ENCODE measurements at regions not wholly inside any gene's neighbourhood (a gene's known extent, or its start where the extent isn't known, plus 50 kb on each side); places are given as distances from the start of the nearest gene placed in this dataset.
"Not testable (repeated sequence)": the region's sequence is repeated elsewhere in the genome, so short reads cannot be mapped to it uniquely, and the experiment has no call there.

GRCh38 chr12:17028348-17028747, 422.4 kb upstream of the LMO3 start:
- Histone ChIP-seq H3K4me3 (ENCODE audit: low read depth in 2 of 2, low read length in 2 of 2) (no peak overlapping the region), H3K4me1 (ENCODE audit: control insufficient read depth, insufficient read depth, low read length) (no peaks in the 10 kb centered on the region), H3K9me3 (ENCODE audit: control insufficient read depth, insufficient read depth, low read depth, low read length) (no peaks in the 10 kb centered on the region), H3K27me3 (ENCODE audit: control insufficient read depth, insufficient read depth, low read length) (no peaks in the 10 kb centered on the region), H3K36me3 (ENCODE audit: control insufficient read depth, insufficient read depth, low read length) (no peaks in the 10 kb centered on the region), H3K27ac (ENCODE audit: low read length) (no peak overlapping the region)
- ChIA-PET POLR2A (no interaction called here), CTCF (no interaction called here)
- no peak for DNase-seq (ENCODE audit: low read depth, low spot score)
- no TSS peak for BruUV-seq (replicated peaks)
- intact Hi-C loops (cut with micrococcal nuclease; ENCODE audit: unreplicated experiment) (no loop called here), in situ Hi-C loops (cut with HindIII; ENCODE audit: low pct_unique_long_range_greater_than_20kb, low sequenced_read_pairs) (no loop called here)
- no peak for ATAC-seq
- TF ChIP-seq POLR2AphosphoS5 (IDR thresholded peaks at IDR 0.05; ENCODE audit: low read depth, low read length) (no peak), REST (IDR thresholded peaks at IDR 0.05; ENCODE audit: insufficient read depth in 1 of 2, low read depth in 2 of 2, low read length in 1 of 2) (no peak), CTCF (IDR thresholded peaks at IDR 0.05) (no peak), SIN3A (IDR thresholded peaks at IDR 0.05; ENCODE audit: borderline replicate concordance, insufficient read depth, low read depth, low read length) (no peak), TCF7L2 (IDR thresholded peaks at IDR 0.05; ENCODE audit: low read depth, low read length) (no peak)

GRCh38 chr12:17025424-17025823, 419.5 kb upstream of the LMO3 start:
- in situ Hi-C loops (cut with HindIII; ENCODE audit: low pct_unique_long_range_greater_than_20kb, low sequenced_read_pairs); intact Hi-C loops (cut with micrococcal nuclease; ENCODE audit: unreplicated experiment); H3K27me3 ChIP-seq (ENCODE audit: control insufficient read depth, insufficient read depth, low read length); POLR2A ChIA-PET; H3K4me3 ChIP-seq (ENCODE audit: low read depth in 2 of 2, low read length in 2 of 2); BruUV-seq (replicated peaks); DNase-seq (ENCODE audit: low read depth, low spot score); H3K9me3 ChIP-seq (ENCODE audit: control insufficient read depth, insufficient read depth, low read depth, low read length); H3K27ac ChIP-seq (ENCODE audit: low read length); ATAC-seq; H3K36me3 ChIP-seq (ENCODE audit: control insufficient read depth, insufficient read depth, low read length); H3K4me1 ChIP-seq (ENCODE audit: control insufficient read depth, insufficient read depth, low read length); CTCF ChIA-PET: not testable (repeated sequence)

GRCh38 chr12:17020765-17021164, 414.8 kb upstream of the LMO3 start:
- intact Hi-C loops (cut with micrococcal nuclease; ENCODE audit: unreplicated experiment) (no loop called here), in situ Hi-C loops (cut with HindIII; ENCODE audit: low pct_unique_long_range_greater_than_20kb, low sequenced_read_pairs) (no loop called here)
- ChIA-PET CTCF (no interaction called here), POLR2A (no interaction called here)
- Histone ChIP-seq H3K36me3 (ENCODE audit: control insufficient read depth, insufficient read depth, low read length) (no peaks in the 10 kb centered on the region), H3K27ac (ENCODE audit: low read length) (no peak overlapping the region), H3K4me1 (ENCODE audit: control insufficient read depth, insufficient read depth, low read length) (no peaks in the 10 kb centered on the region), H3K27me3 (ENCODE audit: control insufficient read depth, insufficient read depth, low read length) (no peaks in the 10 kb centered on the region), H3K4me3 (ENCODE audit: low read depth in 2 of 2, low read length in 2 of 2) (no peak overlapping the region), H3K9me3 (ENCODE audit: control insufficient read depth, insufficient read depth, low read depth, low read length) (no peaks in the 10 kb centered on the region)
- no TSS peak for BruUV-seq (replicated peaks)
- DNase-seq (ENCODE audit: low read depth, low spot score) (no peak), ATAC-seq (no peak)
- TF ChIP-seq TCF7L2 (IDR thresholded peaks at IDR 0.05; ENCODE audit: low read depth, low read length) (no peak), REST (IDR thresholded peaks at IDR 0.05; ENCODE audit: insufficient read depth in 1 of 2, low read depth in 2 of 2, low read length in 1 of 2) (no peak), SIN3A (IDR thresholded peaks at IDR 0.05; ENCODE audit: borderline replicate concordance, insufficient read depth, low read depth, low read length) (no peak), CTCF (IDR thresholded peaks at IDR 0.05) (no peak), POLR2AphosphoS5 (IDR thresholded peaks at IDR 0.05; ENCODE audit: low read depth, low read length) (no peak)

Data from Panc1 (cell line).